GM23338 (cell line): ENCODE measurements at regions not wholly inside any gene's neighbourhood (a gene's known extent, or its start where the extent isn't known, plus 50 kb on each side); places are given as distances from the start of the nearest gene placed in this dataset.
A peak's percentile ranks its signal among the peaks of the same experiment; 100 is the strongest.

Source experiments
- CREB1 ChIP-seq: fragments of 250-450 bp; sonication (Bioruptor Pico); IDR thresholded peaks from 2 replicates; pipeline ENCODE4 v1.5.0; 2020; ENCODE audit warnings: low read depth, mild to moderate bottlenecking, moderate library complexity
- CTCF ChIP-seq, 2 experiments: fragments of 200-600 bp in 1 of 2; sonication (generic) in 1 of 2; conservative IDR thresholded peaks; 2 replicates each; pipeline versions ENCODE4 v1.5.1 to v1.6.1; 2016 to 2017; ENCODE audit warnings: antibody characterized with exemption in 2 of 2, low read depth in 2 of 2, mild to moderate bottlenecking in 2 of 2, moderate library complexity in 1 of 2
- EZH2 ChIP-seq: fragments of 200-600 bp; sonication (generic); IDR thresholded peaks from one replicate; pipeline ENCODE4 v1.8.0; 2017; ENCODE audit warnings: antibody characterized with exemption, mild to moderate bottlenecking, low read depth; ENCODE audit not compliant: unreplicated experiment
- EZH2phosphoT487 ChIP-seq: fragments of 200-600 bp; sonication (generic); IDR thresholded peaks from one replicate; pipeline ENCODE4 v1.8.1; 2018; ENCODE audit warnings: antibody characterized with exemption; ENCODE audit not compliant: unreplicated experiment
- JUNB ChIP-seq: IDR thresholded peaks from one replicate; pipeline ENCODE4 v1.6.1; 2016; ENCODE audit warnings: antibody characterized with exemption; ENCODE audit not compliant: unreplicated experiment
- NANOG ChIP-seq: IDR thresholded peaks from 2 replicates; pipeline ENCODE4 v1.6.1; 2016; ENCODE audit warnings: antibody characterized with exemption, borderline replicate concordance
- POLR2AphosphoS5 ChIP-seq: IDR thresholded peaks from 2 replicates; pipeline ENCODE4 v1.6.1; 2016; ENCODE audit warnings: antibody characterized with exemption, low read depth
- ZNF114 ChIP-seq: fragments of 250-450 bp; sonication (Bioruptor Pico); IDR thresholded peaks from 2 replicates; pipeline ENCODE4 v1.5.0; 2020; ENCODE audit warnings: mild to moderate bottlenecking, moderate library complexity
- ZNF331 ChIP-seq: fragments of 250-450 bp; sonication (Bioruptor Pico); IDR thresholded peaks from 2 replicates; pipeline ENCODE4 v1.5.0; 2020; ENCODE audit warnings: low read depth, mild to moderate bottlenecking, moderate library complexity
- TF ChIP-seq, protein P1 (sequence below): IDR thresholded peaks from one replicate; pipeline ENCODE4 v1.6.1; 2018; ENCODE audit warnings: antibody characterized with exemption; ENCODE audit not compliant: unreplicated experiment
- TF ChIP-seq, protein P2 (sequence below): IDR thresholded peaks from 2 replicates; pipeline ENCODE4 v1.6.1; 2016; ENCODE audit warnings: antibody characterized with exemption

DNA sequence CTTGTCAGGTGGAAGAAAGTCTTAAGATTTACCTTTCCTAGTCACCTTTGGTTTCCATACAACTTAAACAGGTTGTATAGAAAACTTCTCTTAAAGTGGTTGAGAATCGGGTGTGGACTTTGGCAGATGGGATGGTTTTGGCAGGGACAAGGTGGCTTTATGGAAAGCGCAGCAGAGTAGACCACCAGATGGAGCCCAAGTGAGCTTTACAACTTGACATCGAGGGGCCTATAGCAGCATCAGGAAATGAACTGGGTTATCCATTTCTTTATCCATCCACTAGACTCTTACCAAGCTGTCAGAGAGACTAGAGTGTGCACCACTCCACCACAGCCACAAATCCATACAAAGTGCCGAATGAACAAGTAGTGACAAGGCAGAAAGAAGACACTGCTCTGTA lies 85.3 kb upstream of the MBNL1 start:
- TF ChIP-seq CTCF (conservative IDR thresholded peaks at IDR 0.05; ENCODE audit: low read depth in 2 of 2) (peak; percentile 65 to 83), EZH2phosphoT487 (no peak), EZH2 (no peak), POLR2AphosphoS5 (no peak), CREB1 (no peak), JUNB (no peak), ZNF114 (CRISPR knock-in tag) (no peak), ZNF331 (CRISPR knock-in tag) (no peak), NANOG (no peak)
- TF ChIP-seq, protein P1, sequence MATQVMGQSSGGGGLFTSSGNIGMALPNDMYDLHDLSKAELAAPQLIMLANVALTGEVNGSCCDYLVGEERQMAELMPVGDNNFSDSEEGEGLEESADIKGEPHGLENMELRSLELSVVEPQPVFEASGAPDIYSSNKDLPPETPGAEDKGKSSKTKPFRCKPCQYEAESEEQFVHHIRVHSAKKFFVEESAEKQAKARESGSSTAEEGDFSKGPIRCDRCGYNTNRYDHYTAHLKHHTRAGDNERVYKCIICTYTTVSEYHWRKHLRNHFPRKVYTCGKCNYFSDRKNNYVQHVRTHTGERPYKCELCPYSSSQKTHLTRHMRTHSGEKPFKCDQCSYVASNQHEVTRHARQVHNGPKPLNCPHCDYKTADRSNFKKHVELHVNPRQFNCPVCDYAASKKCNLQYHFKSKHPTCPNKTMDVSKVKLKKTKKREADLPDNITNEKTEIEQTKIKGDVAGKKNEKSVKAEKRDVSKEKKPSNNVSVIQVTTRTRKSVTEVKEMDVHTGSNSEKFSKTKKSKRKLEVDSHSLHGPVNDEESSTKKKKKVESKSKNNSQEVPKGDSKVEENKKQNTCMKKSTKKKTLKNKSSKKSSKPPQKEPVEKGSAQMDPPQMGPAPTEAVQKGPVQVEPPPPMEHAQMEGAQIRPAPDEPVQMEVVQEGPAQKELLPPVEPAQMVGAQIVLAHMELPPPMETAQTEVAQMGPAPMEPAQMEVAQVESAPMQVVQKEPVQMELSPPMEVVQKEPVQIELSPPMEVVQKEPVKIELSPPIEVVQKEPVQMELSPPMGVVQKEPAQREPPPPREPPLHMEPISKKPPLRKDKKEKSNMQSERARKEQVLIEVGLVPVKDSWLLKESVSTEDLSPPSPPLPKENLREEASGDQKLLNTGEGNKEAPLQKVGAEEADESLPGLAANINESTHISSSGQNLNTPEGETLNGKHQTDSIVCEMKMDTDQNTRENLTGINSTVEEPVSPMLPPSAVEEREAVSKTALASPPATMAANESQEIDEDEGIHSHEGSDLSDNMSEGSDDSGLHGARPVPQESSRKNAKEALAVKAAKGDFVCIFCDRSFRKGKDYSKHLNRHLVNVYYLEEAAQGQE, result no peak
- TF ChIP-seq, protein P2, sequence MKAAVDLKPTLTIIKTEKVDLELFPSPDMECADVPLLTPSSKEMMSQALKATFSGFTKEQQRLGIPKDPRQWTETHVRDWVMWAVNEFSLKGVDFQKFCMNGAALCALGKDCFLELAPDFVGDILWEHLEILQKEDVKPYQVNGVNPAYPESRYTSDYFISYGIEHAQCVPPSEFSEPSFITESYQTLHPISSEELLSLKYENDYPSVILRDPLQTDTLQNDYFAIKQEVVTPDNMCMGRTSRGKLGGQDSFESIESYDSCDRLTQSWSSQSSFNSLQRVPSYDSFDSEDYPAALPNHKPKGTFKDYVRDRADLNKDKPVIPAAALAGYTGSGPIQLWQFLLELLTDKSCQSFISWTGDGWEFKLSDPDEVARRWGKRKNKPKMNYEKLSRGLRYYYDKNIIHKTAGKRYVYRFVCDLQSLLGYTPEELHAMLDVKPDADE, result no peak
